ENCODE measurements at regions not wholly inside any gene's neighbourhood (a gene's known extent, or its start where the extent isn't known, plus 50 kb on each side); places are given as distances from the start of the nearest gene placed in this dataset.

DNA sequence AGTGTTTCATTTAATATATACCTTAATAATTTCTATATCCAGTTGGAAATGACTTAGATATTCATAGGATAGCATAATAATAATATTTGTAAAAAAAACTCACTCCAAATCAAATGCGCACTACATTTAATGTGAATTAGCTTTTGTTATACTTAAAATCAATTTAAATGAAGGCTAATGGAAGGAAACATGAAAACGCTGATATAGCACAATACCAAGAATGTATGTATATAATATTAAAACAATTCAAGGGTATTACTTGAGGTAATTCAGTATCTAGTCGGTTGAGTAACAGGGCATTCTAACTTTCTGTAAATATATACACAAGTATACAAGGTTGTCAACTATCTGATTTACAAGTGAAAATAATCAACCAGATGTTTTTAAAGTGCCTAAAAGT, 307.1 kb upstream of the TEX13C start:
- H3K27me3 Mint-ChIP-seq (ENCODE audit: low read depth): no peaks in the 10 kb centered on the region
- no peaks in the 10 kb centered on the region for H3K36me3 Mint-ChIP-seq (ENCODE audit: low read depth)
- H3K27ac Mint-ChIP-seq (ENCODE audit: unreplicated experiment): no peak overlapping the region
- DNase-seq (ENCODE audit: low spot score): no peak
- no peaks in the 10 kb centered on the region for H3K4me1 Mint-ChIP-seq (ENCODE audit: low read depth)
- no peak overlapping the region for H3K4me3 Mint-ChIP-seq (ENCODE audit: unreplicated experiment)
- TF ChIP-seq, protein P1, sequence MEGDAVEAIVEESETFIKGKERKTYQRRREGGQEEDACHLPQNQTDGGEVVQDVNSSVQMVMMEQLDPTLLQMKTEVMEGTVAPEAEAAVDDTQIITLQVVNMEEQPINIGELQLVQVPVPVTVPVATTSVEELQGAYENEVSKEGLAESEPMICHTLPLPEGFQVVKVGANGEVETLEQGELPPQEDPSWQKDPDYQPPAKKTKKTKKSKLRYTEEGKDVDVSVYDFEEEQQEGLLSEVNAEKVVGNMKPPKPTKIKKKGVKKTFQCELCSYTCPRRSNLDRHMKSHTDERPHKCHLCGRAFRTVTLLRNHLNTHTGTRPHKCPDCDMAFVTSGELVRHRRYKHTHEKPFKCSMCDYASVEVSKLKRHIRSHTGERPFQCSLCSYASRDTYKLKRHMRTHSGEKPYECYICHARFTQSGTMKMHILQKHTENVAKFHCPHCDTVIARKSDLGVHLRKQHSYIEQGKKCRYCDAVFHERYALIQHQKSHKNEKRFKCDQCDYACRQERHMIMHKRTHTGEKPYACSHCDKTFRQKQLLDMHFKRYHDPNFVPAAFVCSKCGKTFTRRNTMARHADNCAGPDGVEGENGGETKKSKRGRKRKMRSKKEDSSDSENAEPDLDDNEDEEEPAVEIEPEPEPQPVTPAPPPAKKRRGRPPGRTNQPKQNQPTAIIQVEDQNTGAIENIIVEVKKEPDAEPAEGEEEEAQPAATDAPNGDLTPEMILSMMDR (IDR thresholded peaks at IDR 0.05): no peak
- H3K9me3 Mint-ChIP-seq (ENCODE audit: low read depth): peaks cover 22% of the 10 kb centered on the region

DNA sequence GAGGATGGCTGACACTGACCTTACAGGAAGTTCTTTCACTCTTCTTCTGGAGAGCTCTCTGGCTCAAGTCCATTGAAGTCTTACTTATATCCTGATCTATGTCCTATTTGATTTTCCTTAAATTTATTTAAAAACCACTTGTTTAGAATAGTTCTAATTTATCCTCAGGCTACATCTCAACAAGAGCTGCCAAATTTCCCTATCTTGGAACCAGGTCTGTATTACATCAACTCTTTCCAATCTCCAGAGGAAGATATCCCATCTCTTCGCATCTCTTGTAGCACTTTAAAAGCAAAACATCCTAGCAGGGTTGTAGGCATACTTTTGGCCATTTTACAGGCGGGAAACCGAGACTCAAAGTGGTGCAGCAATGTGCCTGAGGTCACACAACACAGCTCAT, 290.5 kb upstream of the TEX13C start:
- H3K27me3 Mint-ChIP-seq (ENCODE audit: low read depth): no peaks in the 10 kb centered on the region
- H3K4me1 Mint-ChIP-seq (ENCODE audit: low read depth): no peaks in the 10 kb centered on the region

More for the DNA sequence above, 290.5 kb upstream of the TEX13C start:
- Mint-ChIP-seq H3K4me3 (ENCODE audit: unreplicated experiment) (no peak overlapping the region), H3K36me3 (ENCODE audit: low read depth) (no peaks in the 10 kb centered on the region), H3K27ac (ENCODE audit: unreplicated experiment) (no peak overlapping the region), H3K9me3 (ENCODE audit: low read depth) (no peaks in the 10 kb centered on the region)
- no peak for DNase-seq (ENCODE audit: low spot score)
- TF ChIP-seq, protein P1 (IDR thresholded peaks at IDR 0.05): no peak
